HG02884 (cell line): ENCODE measurements at regions not wholly inside any gene's neighbourhood (a gene's known extent, or its start where the extent isn't known, plus 50 kb on each side); places are given as distances from the start of the nearest gene placed in this dataset.

ENCODE experiments used
- ATAC-seq: cut with Tn5 transposase; IDR thresholded peaks from one replicate; pipeline ENCODE4 v1.9.1; 2021; ENCODE audit warnings: mild to moderate bottlenecking, moderate library complexity; ENCODE audit not compliant: unreplicated experiment

DNA sequence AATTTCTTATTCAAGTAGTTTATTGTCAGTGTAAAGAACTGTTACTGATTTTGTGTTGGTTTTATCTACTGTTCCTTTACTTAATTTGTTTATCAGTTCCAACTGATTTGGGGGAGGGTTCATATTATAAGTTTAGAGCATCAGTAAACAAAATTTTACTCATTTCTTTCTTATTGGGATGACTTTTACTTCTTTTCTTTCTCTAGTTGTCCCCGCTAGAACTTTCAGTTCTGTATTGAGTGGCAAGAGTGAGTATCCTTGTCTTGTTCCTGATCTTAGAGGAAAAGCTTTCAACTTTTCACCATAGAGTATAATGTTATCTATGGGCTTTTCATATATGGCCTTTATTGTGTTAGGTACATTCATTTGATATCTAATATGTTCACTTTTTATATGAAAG lies 584.1 kb downstream of the LRFN5 start:
- ATAC-seq: no peak

DNA sequence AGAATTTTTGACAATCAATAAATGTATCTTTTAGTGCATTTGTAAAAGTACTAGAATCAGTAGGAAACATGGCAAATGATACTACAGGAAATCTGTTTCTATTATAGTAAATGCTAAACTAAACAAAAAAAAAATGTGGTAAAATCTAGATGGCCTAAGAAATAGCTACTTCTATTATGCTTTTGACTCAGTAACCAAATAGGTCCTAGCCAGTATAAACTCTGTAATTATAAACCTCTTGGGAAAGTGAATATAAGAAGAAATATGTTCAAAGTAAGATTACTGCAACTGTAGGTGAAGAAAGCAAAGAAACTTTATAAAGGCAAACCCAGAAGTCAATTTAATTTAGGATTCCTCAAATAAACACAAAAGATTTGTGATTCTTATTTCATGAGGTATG lies 581.2 kb downstream of the LRFN5 start:
- no peak for ATAC-seq

GRCh38 chr14:42185718-42186117 lies 579.0 kb downstream of the LRFN5 start:
- ATAC-seq: no peak

DNA sequence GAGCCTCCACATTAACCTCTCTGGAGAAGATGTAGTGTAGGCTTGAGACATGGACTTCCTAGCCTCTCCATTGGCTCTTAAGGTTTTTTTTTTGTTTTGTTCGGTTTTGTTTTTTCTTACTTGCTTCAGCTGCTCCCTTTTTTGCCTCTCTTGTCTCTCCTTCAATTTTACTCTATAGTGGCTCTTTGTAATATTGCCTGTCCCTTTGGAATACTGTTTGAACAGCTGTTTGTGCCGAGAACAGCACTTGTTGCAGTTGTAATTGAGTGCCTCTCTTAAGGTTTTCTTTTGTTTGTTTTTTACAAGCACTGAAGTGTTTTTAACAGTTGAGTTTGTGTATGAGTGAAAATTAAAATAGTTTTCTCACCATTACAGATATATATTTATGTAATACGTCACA lies 567.7 kb downstream of the LRFN5 start:
- ATAC-seq: no peak

DNA sequence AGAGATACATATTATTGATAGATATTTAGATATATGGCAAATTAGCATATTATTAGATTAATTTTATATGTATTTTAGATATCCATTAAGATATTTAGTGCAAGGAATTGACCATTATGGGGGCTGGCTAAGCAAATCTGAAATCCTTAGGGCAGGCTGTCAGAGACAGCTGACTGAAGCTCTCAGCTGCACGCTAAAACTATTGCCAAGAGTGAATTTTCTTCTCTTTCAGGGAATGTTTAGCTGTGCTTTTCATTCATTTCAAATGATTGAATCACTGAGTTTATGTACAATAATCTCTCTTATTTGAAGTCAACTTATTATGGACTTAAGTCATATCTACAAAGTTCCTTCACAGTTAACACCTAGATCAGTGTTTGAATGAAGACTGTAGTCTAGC lies 566.5 kb downstream of the LRFN5 start:
- no peak for ATAC-seq

DNA sequence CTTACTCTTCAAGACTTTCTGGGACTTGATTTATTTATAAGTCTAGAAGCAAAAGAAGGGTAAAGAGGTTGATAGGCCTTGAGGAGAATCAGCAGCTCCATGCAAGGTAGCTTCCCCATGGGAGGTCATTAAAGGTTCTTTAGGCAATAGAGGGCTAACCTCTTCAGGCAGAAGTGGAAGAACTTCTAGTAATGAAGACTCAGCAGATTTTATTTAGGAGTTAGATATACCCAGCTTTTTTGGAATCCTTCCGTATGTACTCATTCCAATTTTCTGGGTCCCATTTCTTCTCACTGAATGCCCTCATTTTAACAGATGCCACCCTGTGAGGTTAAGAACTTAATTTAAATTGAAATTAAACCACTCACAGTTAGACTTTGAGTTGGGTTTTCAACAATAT lies 565.6 kb downstream of the LRFN5 start:
- ATAC-seq: no peak

DNA sequence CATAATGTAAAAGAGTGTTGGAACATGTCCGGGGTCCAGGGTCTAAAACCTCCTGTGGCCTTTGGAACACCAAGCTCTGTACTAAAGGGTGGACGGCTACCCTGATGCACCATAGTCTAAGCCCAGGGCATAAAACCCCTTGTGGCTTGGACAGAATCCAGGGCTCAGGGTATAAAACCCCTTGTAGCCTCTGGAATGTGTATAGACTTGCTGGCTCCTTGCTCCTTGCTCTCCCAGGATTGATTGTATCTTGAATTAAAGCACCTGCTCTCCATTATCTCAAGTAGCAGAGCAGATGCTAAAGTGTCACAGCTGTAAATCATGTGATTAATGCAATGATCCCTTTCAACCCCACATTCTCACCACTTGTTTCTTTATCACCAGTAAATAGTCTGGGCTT lies 556.5 kb downstream of the LRFN5 start:
- ATAC-seq: no peak

DNA sequence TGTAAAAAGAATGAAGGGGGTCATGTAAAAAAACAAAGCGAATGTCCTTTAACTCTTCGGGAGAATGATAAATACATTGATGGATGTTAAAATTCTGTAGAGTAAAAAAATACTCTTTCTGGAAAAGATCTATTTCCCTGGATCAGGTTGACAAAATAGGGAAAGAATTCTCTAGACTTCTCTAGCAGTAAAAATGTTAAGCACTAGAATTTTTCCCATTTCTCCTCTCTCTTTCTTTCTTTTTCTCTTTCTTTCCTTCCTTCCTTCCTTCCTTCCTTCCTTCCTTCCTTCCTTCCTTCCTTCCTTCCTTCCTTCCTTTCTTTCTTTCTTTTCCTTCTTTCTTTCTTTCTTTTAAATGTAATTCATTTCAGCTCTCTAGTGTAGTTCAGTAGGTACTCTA lies 552.5 kb downstream of the LRFN5 start:
- no peak for ATAC-seq

DNA sequence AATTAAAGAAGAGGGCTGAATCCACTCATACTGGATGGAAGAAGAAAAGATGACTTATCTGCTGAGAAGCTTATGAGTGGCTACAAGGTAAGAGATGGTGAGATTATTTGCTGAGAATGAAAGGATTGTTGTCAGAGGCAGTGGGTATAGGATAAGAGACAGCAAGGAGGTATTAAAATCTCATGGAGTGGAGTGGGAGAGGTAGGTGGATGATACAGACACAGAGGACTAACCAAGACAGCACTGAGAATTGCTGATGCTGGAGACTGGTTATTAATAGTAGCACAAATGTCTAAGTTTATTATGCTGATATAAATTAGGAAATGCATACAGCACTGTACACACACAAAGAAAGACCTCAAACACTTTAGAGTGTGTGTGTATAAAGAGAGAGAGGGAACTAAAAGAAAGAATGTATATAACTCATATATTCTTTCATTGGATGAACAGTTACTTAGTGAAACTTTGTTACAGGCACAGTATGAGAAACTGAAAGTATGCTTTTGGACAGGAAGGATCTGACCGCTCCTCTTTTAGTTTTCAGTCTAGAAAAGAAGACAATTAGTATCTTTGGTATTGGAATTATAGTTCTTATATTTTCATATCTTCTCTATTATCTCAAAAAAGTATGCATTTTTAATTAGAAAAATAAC lies 543.1 kb downstream of the LRFN5 start:
- peak; percentile 81 for ATAC-seq

- no peak for ATAC-seq
Observed at GRCh38 chr14:42145766-42146165, 539.1 kb downstream of the LRFN5 start.

- no peak for ATAC-seq
Observed at GRCh38 chr14:42143114-42143513, 536.4 kb downstream of the LRFN5 start.

DNA sequence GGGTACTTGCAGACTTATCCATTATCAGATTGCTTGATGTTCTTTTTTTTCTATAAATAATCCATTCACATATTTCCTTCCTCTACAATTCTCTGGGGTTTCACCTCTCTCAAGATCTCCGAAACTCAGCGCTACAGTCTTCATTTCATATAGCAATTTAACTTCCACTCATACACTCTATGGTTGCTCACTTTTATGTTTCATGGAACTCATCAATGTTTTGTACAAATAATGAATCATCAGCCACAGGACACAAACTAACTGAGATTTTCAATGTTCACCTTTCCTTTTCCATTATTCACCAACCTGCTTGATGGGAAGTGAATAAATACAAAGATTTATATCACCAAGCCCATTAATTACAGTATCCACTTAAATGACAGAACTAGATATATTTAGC lies 534.7 kb downstream of the LRFN5 start:
- no peak for ATAC-seq

GRCh38 chr14:42140831-42141279 lies 534.2 kb downstream of the LRFN5 start:
- ATAC-seq: no peak

GRCh38 chr14:42140001-42140400 lies 533.3 kb downstream of the LRFN5 start:
- ATAC-seq: no peak

DNA sequence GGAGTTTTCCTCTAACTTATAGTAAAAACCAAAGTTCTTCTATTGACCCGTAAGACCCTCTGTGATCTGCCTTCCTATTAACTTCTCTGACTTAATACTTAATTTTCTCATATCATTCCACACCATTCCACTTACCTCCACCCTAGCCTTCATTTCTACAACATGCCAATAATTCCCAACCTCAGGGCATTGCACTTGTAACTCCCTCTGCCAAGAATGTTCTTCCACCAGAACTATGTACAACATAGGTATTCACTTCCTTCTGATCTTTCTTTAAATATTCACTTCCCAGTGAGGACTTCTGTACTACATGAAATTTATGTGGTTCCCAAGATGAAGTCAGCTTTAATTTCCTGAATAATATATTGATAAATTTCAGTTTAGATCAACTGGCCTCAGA lies 531.7 kb downstream of the LRFN5 start:
- no peak for ATAC-seq

GRCh38 chr14:42130815-42131214 lies 524.1 kb downstream of the LRFN5 start:
- ATAC-seq: no peak

DNA sequence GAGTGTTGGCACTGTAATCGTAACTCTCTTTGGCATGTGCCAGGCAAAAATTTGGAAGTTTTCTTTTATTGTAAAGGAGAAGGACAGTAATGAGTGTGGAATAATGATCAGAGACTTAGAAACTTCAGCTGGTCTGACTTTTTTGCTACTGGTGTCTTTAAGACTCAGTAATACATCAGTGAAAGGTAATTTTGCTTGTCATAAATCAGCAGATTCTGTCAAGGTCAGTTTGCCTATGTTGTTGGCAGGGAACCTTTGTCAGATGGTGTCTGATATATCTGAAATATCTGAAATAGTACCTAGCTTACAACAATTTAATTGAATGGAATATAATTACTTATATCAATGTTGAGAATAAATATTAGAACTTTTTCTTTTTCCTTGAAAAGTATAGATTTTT lies 516.9 kb downstream of the LRFN5 start:
- no peak for ATAC-seq

DNA sequence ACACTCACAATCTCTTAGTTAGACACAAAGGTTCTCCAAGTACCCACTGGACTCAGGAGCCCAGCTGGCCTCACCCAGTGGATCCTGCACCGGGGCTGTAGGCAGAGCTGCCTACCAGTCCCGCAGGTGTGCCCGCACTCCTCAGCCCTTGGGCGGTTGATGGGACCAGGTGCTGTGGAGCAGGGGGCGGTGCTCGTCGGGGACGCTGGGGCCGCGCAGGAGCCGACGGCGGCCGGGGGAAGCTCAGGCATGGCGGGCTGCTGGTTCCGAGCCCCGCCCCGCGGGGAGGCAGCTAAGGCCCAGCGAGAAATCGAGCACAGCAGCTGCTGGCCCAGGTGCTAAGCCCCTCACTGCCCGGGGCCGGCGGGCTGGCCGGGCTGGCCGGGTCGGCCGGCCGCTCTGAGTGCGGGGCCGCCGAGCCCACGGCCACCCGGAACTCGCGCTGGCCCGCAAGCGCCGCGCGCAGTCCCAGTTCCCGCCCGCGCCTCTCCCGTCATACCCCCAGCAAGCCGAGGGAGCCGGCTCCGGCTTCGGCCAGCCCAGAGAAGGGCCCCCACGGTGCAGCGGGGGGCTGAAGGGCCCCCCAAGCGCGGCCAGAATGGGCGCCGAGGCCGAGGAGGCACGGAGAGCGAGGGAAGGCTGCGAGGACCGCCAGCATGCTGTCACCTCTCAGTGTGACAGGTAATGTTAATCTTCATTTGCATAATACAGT lies 506.8 kb downstream of the LRFN5 start:
- no peak for ATAC-seq

DNA sequence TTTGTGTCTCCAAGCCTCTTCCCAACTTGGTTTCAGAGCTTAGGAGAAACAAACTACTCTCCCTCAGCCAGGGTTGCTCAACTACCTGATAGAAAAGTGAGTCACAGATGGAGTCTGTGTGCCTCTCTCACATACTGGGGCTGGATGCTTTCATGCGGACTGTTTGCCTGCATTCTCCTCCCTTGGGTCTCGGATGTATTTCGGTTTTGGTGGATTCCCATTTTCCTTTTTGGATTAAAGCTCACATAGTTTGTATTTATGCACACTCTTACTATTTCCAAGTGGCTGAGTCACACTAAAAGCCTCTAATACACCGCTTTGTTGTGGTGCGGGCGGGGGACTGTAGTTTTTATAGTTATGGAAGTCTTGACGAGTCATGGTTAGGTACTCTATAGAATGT lies 505.4 kb downstream of the LRFN5 start:
- ATAC-seq: no peak

DNA sequence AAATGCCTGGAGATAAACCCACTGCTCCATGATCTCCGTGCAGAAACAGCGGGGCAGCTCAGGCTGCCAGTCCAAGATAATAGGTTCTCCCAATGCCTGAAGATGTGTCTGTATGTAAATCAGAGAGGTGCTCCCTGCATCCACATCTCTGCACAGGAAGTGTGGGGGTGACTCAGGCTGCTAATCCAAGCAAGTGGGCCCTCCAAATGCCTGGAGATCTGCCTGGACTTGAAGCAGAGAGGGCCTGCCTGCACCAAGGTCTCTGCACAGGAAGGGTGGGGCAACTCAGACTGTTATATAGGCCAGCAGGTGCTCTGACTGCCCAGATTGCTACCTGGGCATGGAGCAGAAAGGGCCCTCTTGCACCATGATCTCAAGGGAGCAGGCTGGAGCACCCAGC lies 504.7 kb downstream of the LRFN5 start:
- ATAC-seq: no peak

GRCh38 chr14:42110167-42110566 lies 503.5 kb downstream of the LRFN5 start:
- peak; percentile 85 for ATAC-seq

DNA sequence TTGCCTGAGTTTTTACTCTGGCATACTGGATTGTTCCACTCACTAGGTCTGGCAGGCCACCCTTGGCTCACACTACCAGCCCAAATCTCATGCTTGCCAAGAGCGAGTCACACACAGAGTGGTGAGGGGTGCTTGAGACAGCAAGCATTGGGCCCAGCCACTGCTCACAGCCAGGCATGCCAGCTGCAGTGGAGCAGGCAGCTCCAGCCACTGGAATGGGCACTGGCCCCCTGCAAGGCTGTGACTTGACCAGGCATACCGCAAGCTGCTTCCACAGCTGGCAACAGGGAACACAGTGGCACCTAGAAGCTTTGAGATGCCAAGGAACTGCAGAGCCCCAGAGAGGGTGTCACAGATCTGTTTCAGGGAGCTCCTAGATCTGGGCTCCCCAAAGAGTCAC lies 488.5 kb downstream of the LRFN5 start:
- ATAC-seq: no peak

DNA sequence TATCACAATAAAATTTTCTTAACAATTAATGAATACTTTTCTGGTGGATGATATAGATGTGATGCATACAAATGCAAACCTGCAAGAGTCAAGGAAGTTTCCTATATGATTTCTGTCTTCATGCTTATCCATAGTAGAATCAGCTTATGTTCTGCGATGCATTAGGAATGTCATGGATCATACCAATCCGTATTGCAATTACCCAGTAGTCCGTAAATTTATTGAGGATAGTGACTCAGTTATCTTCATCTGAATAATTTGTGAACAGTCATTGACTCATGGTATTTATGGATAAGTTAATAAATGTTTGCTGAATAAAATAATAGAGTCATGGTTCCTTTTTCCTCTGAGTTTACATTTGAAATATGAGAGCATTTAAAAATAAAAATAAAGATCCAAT lies 483.4 kb downstream of the LRFN5 start:
- ATAC-seq: no peak
